Endothelial cell of umbilical vein (primary cell): ENCODE measurements at regions not wholly inside any gene's neighbourhood (a gene's known extent, or its start where the extent isn't known, plus 50 kb on each side); places are given as distances from the start of the nearest gene placed in this dataset.

Source experiments
- BruUV-seq: library from RNA; stranded (reverse); fragments of 400-500 nt; replicated peaks from 2 replicates; lab custom pipeline; 2021; lab: Mats Ljungman, UMichigan
- CTCF ChIA-PET: fragments of 300-600, 350-600 bp; sonication (Branson Sonifier 250); formaldehyde crosslinking; loops from one replicate; lab custom pipeline; 2021; ENCODE audit warnings: antibody characterized with exemption, inconsistent platforms; lab: Charles Lee
- POLR2A ChIA-PET: fragments of 300-600, 350-600 bp; sonication (Branson Sonifier 250); formaldehyde crosslinking; loops from one replicate; lab custom pipeline; 2021; ENCODE audit warnings: antibody characterized with exemption, inconsistent platforms; lab: Charles Lee
- DNase-seq: peaks from one replicate; pipeline ENCODE4 v3.0.0-alpha.2; 2011; ENCODE audit warnings: low read depth, low spot score
- FAIRE-seq: peaks from 2 replicates; lab custom pipeline; 2011; peaks lifted over from hg19 to GRCh38; lab: Jason Lieb, UNC
- H2AFZ ChIP-seq: 2 replicates; pipeline ENCODE4 v1.6.0; 2012; ENCODE audit warnings: low read depth, low read length, control low read depth, inconsistent platforms
- H3K27ac ChIP-seq: 2 replicates; pipeline ENCODE4 v1.5.1; 2011; ENCODE audit warnings: low read depth, mild to moderate bottlenecking, control low read depth, low read length, moderate library complexity; ENCODE audit not compliant: insufficient read depth
- H3K27me3 ChIP-seq, 2 experiments: 2 replicates each; pipeline versions ENCODE4 v1.6.0 to v1.6.1; 2011; ENCODE audit warnings: low read length in 2 of 2, mixed read lengths in 1 of 2; ENCODE audit not compliant: control insufficient read depth in 2 of 2, insufficient read depth in 2 of 2
- H3K36me3 ChIP-seq, 2 experiments: 2 replicates in 1 of 2; 3 replicates in 1 of 2; pipeline ENCODE4 v1.5.1; 2011; ENCODE audit warnings: low read length in 2 of 2, mild to moderate bottlenecking in 1 of 2, moderate library complexity in 1 of 2; ENCODE audit not compliant: control insufficient read depth in 2 of 2, insufficient read depth in 2 of 2; ENCODE audit errors: extremely low read depth in 1 of 2
- H3K4me1 ChIP-seq: 3 replicates; pipeline ENCODE4 v1.5.1; 2011; ENCODE audit warnings: mild to moderate bottlenecking, low read length; ENCODE audit not compliant: control insufficient read depth, insufficient read depth; ENCODE audit errors: extremely low read depth
- H3K4me2 ChIP-seq: 2 replicates; pipeline ENCODE4 v1.6.1; 2011; ENCODE audit warnings: low read length, control low read depth, mixed read lengths; ENCODE audit not compliant: insufficient read depth
- H3K4me3 ChIP-seq, 3 experiments: fragments of 200-600 bp in 1 of 3; sonication (generic), shearing (Covaris generic) in 1 of 3; replicated peaks in 1 of 3; 2 replicates each; pipeline ENCODE4 v1.5.1; 2011 to 2016; ENCODE audit warnings: control low read depth in 3 of 3, low read length in 3 of 3, mild to moderate bottlenecking in 2 of 3, inconsistent platforms in 1 of 3, low read depth in 1 of 3, moderate library complexity in 1 of 3; ENCODE audit not compliant: insufficient read depth in 1 of 3
- H3K79me2 ChIP-seq: 2 replicates; pipeline ENCODE4 v1.6.0; 2012; ENCODE audit warnings: low read length, inconsistent platforms; ENCODE audit not compliant: control insufficient read depth, insufficient read depth
- H3K9ac ChIP-seq: replicated peaks from 2 replicates; pipeline ENCODE3; 2011; ENCODE audit warnings: low read length, control low read depth; ENCODE audit not compliant: insufficient read depth; ENCODE audit errors: extremely low read depth
- H3K9me1 ChIP-seq: replicated peaks from 3 replicates; pipeline ENCODE4 v1.6.0; 2011; ENCODE audit warnings: mild to moderate bottlenecking, low read length; ENCODE audit not compliant: control insufficient read depth, insufficient read depth; ENCODE audit errors: extremely low read depth
- H3K9me3 ChIP-seq: replicated peaks from 2 replicates; pipeline ENCODE4 v1.5.1; 2012; ENCODE audit warnings: low read length, inconsistent platforms; ENCODE audit not compliant: control insufficient read depth, insufficient read depth
- H4K20me1 ChIP-seq: replicated peaks from 2 replicates; pipeline ENCODE3; 2011; ENCODE audit warnings: mild to moderate bottlenecking, low read length; ENCODE audit not compliant: control insufficient read depth, insufficient read depth; ENCODE audit errors: extremely low read depth
- EZH2 ChIP-seq: IDR thresholded peaks from 2 replicates; pipeline ENCODE4 v1.6.1; 2012; ENCODE audit warnings: borderline replicate concordance, low read depth, mild to moderate bottlenecking, moderate library complexity, low read length, inconsistent platforms; ENCODE audit not compliant: severe bottlenecking
- FOS ChIP-seq: IDR thresholded peaks from 2 replicates; pipeline ENCODE4 v1.6.1; 2011; ENCODE audit warnings: mild to moderate bottlenecking, low read length, moderate library complexity, borderline replicate concordance; ENCODE audit not compliant: insufficient read depth
- GATA2 ChIP-seq: IDR thresholded peaks from 2 replicates; pipeline ENCODE4 v1.7.0; 2011; ENCODE audit warnings: low read depth, mild to moderate bottlenecking, moderate library complexity, mixed read lengths, low read length; ENCODE audit not compliant: insufficient read length, insufficient read depth
- JUN ChIP-seq: IDR thresholded peaks from 2 replicates; pipeline ENCODE4 v1.6.1; 2011; ENCODE audit warnings: borderline replicate concordance, low read depth; ENCODE audit not compliant: insufficient read length, insufficient read depth
- MYC ChIP-seq: IDR thresholded peaks from one replicate; pipeline ENCODE4 v1.6.1; 2011; ENCODE audit warnings: mild to moderate bottlenecking, low read depth, low read length
- POLR2A ChIP-seq: IDR thresholded peaks from 2 replicates; pipeline ENCODE4 v1.6.1; 2012; ENCODE audit warnings: low read depth, mild to moderate bottlenecking, control low read depth, low read length
- POLR2AphosphoS5 ChIP-seq: IDR thresholded peaks from 2 replicates; pipeline ENCODE4 v1.6.1; 2012; ENCODE audit warnings: low read depth, mild to moderate bottlenecking, control low read depth, low read length, moderate library complexity; ENCODE audit not compliant: insufficient read depth
- dilution Hi-C: fragments of 300-500 bp; cut with MboI; formaldehyde crosslinking; loops from one replicate; pipeline ENCODE4 v1.15.0; 2019; ENCODE audit warnings: low sequenced_read_pairs; ENCODE audit not compliant: extremely low pct_ligation_motif_present
- intact Hi-C: fragments of 100-400 bp; cut with micrococcal nuclease; formaldehyde crosslinking; loops from one replicate; pipeline ENCODE4 v1.10.0; 2022
- TF ChIP-seq, protein P1 (sequence below): IDR thresholded peaks from 2 replicates; pipeline ENCODE4 v1.6.1; 2011; ENCODE audit not compliant: insufficient read depth, insufficient read length
- TF ChIP-seq, protein P2 (sequence below), 2 donors: IDR thresholded peaks; 1 replicate in 1 of 2; 2 replicates in 1 of 2; pipeline ENCODE4 v1.5.1; 2011; ENCODE audit warnings: low read length in 2 of 2, mild to moderate bottlenecking in 2 of 2, moderate library complexity in 2 of 2, control low read depth in 1 of 2, inconsistent platforms in 1 of 2, low read depth in 1 of 2; ENCODE audit not compliant: insufficient read depth in 1 of 2; ENCODE audit errors: extremely low read depth in 1 of 2

DNA sequence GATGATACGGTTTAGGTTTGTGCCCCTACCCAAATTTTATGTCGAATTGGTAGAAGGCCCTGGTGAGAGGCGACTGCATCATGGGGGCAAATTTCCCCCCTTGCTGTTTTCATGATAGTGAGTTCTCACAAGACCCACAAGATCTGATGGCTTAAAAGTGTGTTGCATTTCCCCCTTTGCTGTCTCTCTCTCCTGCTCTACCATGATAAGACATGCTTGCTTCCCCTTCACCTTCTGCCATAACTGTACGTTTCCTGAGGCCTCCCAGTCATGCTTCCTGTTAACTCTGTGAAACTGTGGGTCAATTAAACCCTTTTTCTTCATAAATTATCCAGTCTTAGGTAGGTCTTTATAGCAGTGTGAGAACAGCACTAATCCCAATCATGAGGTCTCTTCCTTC lies 381.2 kb downstream of the RSL24D1 start:
- dilution Hi-C loops = no loop called here
- no peaks in the 10 kb centered on the region for H3K4me1 ChIP-seq
- intact Hi-C loops = no loop called here
- BruUV-seq = no TSS peak
- H3K4me3 ChIP-seq = no peak overlapping the region
- H2AFZ ChIP-seq = no peak overlapping the region
- H3K4me2 ChIP-seq = no peak overlapping the region
- no peak overlapping the region for H3K9ac ChIP-seq
- H3K9me3 ChIP-seq = no peaks in the 10 kb centered on the region
- POLR2A ChIA-PET = no interaction called here
- DNase-seq (no peak), FAIRE-seq (no peak)
- no peaks in the 10 kb centered on the region for H3K27me3 ChIP-seq
- H3K79me2 ChIP-seq = no peaks in the 10 kb centered on the region
- TF ChIP-seq FOS = no peak
- TF ChIP-seq, protein P1, sequence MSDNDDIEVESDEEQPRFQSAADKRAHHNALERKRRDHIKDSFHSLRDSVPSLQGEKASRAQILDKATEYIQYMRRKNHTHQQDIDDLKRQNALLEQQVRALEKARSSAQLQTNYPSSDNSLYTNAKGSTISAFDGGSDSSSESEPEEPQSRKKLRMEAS = no peak
- no peak for TF ChIP-seq GATA2
- no peak for TF ChIP-seq JUN
- no peak for TF ChIP-seq EZH2
- TF ChIP-seq, protein P2, sequence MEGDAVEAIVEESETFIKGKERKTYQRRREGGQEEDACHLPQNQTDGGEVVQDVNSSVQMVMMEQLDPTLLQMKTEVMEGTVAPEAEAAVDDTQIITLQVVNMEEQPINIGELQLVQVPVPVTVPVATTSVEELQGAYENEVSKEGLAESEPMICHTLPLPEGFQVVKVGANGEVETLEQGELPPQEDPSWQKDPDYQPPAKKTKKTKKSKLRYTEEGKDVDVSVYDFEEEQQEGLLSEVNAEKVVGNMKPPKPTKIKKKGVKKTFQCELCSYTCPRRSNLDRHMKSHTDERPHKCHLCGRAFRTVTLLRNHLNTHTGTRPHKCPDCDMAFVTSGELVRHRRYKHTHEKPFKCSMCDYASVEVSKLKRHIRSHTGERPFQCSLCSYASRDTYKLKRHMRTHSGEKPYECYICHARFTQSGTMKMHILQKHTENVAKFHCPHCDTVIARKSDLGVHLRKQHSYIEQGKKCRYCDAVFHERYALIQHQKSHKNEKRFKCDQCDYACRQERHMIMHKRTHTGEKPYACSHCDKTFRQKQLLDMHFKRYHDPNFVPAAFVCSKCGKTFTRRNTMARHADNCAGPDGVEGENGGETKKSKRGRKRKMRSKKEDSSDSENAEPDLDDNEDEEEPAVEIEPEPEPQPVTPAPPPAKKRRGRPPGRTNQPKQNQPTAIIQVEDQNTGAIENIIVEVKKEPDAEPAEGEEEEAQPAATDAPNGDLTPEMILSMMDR (IDR thresholded peaks at IDR 0.05; ENCODE audit: extremely low read depth in 1 of 2, insufficient read depth in 1 of 2, low read depth in 1 of 2, low read length in 2 of 2) = no peak
- TF ChIP-seq POLR2AphosphoS5 = no peak
- no peak for TF ChIP-seq MYC
- no peak for TF ChIP-seq POLR2A
- CTCF ChIA-PET = no interaction called here
- no peaks in the 10 kb centered on the region for H3K9me1 ChIP-seq
- H4K20me1 ChIP-seq = no peaks in the 10 kb centered on the region
- no peak overlapping the region for H3K27ac ChIP-seq
- H3K36me3 ChIP-seq = no peaks in the 10 kb centered on the region
